DMS53 treated with DMSO at 0.1 percent for 48 hours (cell line): ENCODE measurements at regions not wholly inside any gene's neighbourhood (a gene's known extent, or its start where the extent isn't known, plus 50 kb on each side); places are given as distances from the start of the nearest gene placed in this dataset.
A peak's percentile ranks its signal among the peaks of the same experiment; 100 is the strongest.
"Not testable (repeated sequence)": the region's sequence is repeated elsewhere in the genome, so short reads cannot be mapped to it uniquely, and the experiment has no call there.

Experiments used
- DNase-seq: peaks from one replicate; lab custom pipeline; 2025; ENCODE audit not compliant: unreplicated experiment; lab: John Stamatoyannopoulos, UW

DNA sequence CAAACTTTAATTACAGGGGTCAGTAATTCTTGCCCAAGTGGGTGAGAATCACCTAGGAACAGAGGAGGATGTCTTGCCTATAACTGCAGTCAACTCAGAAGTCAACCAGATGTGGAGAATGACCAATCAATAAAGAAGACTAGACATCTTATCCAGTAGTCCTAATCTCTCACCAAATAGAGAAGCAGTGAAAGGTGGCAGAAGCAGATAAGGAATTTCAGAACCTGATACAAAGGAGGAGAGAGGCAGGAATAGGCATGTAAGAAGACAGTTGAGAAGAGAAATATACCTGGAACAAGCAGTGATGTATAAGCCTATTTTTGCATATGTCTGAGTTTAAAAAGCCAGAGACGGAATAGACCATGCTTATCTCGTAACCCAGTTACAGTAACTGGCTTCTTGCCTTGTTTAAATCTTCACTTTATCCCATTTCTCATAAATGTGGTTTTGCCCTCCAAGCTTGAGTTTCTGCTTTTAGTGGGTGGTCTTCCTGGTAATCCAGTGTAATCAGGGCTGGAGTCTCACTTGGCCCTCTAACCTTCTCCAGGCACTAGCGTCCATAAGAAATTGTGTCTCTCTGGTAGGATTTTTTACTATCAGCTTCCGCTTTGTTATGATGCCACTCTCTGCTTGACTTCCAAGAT lies 401.0 kb downstream of the SUCLG1 start:
- no peak for DNase-seq

DNA sequence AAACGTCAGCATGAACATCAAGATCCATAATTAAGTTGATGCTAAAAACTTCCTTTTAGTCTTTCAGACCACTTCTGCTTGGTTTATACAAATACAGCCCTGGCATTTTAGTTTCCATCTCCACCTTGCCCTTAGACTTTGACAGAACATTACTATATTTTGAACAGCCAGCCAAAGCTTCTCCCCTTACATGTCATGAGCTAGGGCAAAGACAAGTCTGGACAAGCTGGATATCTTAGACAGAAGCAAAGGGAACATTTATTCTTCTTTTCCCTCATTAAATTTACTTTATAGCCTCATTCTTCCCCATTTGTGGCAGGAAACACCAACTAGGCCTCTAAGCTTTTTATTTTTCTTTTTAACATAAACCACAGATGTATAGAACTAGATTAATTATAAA lies 403.3 kb downstream of the SUCLG1 start:
- no peak for DNase-seq

DNA sequence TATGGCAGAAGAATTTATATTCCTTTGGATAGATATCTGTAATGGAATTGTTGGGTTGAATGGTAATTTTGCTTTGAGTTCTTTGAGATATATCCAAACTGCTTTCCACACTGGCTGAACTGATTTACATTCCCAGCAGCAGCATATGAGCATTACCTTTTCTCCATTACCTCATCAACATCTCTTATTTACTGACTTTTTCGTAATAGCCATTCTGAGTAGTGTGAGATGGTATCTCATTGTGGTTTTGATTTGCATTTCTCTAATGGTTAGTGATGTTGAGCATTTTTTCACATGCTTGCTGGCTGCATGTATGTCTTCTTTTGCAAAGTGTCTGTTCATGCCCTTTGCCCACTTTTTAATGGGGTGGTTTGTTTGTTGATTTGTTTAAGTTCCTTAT lies 404.5 kb downstream of the SUCLG1 start:
- DNase-seq, result not testable (repeated sequence)

DNA sequence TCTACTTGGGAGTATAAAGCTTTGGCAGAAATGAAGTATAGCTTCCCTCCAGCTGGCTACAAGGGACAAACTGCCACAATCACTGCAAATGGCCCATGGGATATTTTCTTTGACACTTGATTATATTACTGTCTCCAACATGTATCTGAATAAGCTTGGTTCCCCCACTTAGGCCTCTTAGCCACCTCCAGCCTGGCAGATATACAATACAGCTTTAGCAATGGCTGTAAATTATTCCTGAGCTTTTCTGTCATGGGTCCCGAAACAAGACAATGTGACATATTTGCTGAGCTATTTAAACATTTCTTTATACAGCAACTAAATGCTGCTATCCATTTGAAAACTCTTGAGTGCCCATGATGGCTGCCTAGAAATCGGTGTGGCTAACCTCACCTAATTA lies 406.2 kb downstream of the SUCLG1 start:
- DNase-seq, result no peak

DNA sequence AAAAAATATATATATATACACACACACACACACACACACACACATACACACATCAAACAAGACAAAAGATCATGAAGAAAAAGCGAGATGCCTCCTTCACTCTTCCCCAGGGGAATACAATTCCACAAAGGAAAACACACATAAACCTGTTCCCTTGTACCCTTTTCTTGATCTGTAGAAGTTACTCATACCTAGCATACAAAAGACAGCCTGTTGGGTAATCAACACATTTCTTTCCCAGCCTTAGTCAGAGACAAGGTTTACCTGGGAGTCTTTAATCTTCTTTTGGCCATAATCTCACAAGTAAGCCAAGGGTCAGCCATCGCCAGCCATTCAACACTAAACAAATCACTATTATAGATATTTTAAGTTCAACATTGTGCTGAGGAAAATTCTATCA lies 407.0 kb downstream of the SUCLG1 start:
- no peak for DNase-seq

DNA sequence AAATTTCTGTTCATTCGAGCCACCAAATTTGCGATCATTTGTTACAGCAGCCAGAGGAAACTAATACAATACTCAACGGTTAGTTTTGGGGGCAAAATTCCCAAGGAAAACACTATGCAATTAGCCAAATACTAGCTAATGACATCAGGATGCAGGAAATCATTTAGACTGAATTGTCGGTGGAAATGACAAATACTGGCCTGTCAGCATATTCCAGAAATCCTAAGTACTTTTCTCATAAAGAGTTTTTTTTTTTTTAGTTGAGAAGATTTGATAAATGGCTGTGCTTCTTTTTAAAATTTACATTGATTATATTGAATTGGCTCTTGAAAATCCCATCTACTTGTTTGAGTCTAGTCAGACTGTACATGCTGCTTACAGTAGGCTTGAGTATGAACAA lies 410.1 kb downstream of the SUCLG1 start:
- DNase-seq, result no peak

DNA sequence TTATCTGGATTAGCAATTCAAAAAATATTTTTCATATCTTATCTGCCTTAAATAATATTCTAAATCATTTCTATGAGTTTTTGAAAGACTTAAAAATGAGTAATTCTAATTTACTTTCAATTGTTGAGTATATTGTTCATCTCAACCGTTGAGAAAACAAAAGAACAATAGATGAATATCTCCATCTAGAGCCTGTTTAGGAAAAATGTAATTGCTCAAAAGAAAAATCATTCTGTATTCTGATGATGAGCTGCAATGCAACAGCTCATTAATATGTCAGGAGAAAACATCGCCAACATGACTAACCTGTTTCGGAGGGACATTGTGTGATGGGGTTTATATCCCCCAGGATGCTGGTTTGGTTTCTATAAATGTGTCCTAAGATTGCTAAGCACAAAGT lies 417.6 kb downstream of the SUCLG1 start:
- no peak for DNase-seq

DNA sequence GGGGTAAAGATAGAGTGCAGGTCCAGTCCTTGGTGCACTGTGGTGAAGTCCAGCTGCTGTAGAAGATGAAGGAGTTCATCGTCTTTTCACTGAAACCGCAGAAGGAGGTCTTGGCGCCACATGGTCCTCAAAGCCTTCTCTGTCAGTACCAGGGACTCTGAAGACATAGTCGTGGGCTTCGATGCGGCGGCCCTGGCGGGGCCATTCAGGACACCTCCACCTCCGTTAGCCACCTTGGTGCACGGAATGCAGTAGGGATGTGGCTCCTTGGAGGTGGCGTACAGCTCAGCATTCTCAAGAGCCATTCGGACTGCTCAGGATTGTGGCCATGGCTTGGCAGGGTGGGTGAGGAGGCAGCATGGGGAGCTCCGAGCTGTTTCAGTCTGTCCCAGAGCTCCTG lies 418.8 kb downstream of the SUCLG1 start:
- DNase-seq, result no peak

DNA sequence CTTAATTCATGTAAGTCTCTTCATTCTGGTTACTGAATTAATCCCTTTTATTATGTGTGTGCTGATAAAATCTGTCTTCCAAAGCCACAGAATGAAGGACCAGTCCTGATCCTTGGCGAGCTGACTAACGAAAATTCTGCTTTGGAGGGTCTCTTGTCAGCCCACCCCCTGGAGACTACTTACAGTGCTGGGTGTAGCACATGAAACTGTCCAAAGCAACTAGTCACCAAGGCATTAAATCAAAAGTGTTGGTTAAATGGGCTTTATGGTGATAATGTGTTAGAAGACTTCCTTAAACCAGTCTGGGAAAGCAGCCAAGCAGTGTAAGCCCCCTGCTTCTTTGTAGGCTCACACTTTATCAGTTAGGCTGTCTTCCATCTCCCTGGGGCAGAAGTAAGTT lies 420.2 kb downstream of the SUCLG1 start:
- no peak for DNase-seq

DNA sequence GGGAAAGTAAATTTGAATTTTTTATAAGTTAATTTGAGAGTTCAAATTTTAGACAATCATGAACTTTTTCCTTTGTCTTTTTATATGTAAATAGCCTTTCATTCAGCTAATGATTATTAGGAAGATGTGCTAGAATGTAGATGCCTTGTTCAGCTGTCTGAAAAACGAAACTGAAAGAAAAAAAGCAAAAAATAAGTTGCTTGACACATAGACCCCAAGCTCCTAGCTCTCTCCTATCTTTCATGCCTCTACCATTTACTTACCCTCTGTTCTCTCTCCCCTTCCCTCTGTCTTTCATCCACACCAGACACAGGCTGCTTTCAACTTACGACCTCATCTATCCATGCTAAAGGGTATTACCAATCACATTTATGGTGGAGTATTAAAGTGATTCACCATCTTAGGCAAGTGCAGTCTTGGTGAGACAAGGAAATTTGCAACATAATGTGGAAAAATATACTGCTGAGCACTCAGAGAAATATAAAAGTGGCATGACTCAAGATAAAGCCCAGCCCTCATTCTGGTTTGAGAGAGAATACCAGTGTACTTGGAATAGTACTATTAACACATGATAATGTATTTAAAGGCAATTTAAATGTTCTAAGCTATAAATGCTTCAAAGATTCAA lies 425.6 kb downstream of the SUCLG1 start:
- no peak for DNase-seq

DNA sequence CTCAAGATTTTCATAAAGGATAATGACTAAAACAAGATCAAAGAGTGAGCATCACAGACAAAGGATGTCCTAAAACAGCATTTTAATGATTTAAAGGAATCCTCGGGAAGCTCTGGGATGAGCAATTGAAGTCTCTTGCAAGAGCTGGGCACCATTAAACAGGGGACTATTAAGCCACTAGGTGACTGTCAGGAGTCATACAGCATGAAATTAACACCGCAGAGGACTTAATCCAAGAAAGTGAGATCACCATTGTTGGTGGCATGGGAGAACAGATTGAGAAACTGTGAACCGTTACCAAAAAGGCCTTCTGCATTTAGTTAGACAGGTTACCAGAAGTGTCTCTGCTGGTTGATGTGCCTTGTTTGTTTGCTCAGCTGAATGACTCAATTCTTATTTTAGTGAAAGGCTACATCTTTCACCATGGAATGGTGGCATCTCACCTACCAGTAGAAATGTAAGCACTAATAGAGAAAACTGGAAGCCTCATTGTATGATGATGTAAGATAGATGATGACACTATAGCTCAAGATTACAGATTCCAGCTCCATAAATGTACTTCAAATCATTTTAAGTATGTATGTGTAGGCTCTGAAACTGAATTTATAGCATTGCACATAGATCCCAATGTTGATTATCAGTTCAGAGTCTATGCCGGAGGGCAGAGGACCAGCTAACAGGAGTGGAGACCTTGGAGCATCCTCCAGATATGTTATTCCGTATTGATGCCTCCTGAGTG lies 427.6 kb downstream of the SUCLG1 start:
- DNase-seq, result no peak

DNA sequence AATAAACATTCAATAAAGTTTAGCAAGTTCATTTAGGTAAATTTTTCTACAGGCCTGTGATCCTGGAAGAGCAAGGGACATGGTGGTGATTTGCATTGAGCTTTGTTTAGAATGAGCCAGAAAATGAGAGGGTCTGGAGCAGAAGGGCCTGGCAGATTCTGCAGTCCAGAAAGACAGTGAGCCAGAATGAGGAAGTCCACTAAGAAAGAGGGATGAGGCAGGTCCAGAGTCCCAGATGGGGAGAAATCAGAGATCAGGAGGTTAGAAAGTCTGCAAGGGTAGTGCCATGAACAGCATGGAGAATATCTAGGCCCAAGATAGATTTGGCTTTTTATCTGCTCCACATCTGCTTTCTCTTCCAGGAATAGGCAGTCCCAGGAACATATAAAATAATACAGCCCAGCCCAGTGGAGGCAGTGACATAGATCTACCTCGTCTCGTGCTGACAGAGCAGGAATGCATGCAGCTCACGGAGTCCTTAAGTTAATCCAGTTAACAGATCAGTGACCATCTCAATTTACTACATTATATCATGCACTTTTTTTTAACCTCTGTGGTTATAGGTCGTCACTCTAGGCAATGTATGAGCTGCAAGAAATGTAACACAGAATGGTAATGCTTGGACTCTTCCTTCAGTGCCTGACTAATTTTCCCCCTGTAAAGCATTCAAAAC lies 429.0 kb downstream of the SUCLG1 start:
- no peak for DNase-seq

DNA sequence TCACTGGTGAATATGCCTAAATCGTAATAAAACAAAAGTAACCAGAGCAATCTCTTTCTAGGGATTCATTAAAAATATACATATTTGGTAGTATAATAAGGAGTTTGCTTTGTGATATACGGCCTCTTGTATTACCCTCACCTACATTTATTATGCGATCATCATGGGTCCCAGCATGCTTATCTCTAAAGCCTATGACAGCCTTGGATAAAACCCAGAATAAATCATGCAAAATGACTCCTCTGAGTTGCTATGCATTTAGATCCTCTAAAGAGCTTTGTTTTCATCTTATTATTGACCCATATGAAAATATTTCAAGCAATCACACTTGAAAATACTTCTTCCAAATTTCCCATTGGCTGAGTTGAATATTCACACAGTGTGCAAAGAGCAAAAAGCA lies 432.3 kb downstream of the SUCLG1 start:
- DNase-seq, result no peak

DNA sequence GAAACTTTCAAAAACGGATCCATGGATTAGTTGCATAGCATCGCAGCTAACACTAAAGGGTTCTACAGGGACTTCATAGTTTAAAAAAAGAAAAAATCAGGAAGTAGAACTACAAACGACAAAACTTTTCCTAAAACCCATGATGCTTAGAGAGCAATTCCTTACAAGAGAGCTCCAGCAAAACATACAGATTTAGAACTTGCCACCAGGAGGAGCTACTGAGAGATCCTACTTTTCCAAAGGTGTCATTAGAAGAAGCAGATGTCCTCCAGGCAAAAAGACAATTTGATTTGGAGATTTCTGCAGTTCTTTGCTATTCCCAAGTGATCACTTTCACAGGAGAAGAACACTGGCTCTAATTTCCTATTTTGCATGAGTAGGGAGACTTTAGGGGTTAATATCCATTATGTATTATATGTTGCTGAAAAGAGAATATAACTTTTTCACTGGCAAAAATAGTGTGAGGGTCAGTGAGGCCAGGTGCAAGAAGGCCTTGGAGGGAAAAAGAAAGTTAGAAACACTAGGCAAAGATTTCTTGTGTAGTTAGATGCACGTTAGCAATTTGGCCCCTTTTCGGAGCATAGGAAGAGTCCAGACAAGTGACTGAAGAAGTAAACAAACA lies 436.2 kb downstream of the SUCLG1 start:
- DNase-seq, result peak; percentile 64

DNA sequence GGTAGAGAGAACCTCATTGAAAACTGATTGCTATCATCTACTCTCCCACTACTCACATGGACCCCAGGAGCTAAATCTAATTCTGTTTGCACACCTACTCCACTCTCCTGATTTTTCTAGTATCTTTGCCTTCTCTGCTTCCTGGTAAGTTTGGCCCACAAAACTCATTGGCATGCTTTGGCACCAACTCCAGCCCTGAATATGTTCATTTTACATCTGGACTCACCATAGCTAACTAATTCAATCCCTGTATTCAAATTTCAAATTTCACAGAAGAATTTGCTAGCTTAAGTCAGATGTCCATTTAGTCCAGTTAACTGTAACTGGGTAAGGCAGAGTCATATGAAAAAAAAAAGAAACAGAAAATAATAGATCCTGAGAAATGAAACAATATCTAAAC lies 442.1 kb downstream of the SUCLG1 start:
- no peak for DNase-seq

DNA sequence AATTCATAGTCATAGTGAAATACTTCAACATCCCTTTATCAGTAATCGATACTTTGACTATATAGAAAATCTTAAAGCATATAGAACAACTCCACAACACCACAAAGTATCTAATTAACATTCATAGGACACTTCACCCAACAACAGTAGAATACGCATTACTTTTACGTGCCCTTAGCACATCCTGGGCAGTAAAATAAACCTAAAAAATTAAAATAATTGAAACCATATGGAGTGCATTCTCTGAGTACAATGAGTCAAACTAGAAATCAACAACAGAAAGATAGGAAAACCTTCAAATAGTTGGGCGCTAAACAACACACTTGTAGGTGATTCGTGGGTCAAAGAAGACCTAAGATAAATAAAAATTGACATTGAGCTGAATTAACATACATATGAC lies 442.9 kb downstream of the SUCLG1 start:
- no peak for DNase-seq

DNA sequence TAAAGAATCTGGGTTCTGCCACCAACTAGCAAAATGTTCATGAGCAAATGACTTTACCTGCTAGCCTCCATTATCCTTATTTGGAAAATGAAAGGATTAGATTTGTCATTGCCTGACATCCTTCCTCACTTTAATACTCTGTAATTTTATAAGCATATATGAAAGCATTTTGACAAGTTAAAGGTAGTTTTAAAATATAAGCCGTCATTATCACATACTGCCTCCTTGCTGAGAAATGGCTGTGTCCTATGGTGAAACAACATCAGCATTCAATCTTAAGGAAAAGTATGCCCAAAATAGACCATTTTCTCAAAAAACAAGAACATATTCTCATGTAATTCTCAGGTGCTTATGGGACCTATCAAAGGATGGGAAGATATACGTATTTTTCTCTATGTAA lies 461.2 kb downstream of the SUCLG1 start:
- DNase-seq, result no peak

DNA sequence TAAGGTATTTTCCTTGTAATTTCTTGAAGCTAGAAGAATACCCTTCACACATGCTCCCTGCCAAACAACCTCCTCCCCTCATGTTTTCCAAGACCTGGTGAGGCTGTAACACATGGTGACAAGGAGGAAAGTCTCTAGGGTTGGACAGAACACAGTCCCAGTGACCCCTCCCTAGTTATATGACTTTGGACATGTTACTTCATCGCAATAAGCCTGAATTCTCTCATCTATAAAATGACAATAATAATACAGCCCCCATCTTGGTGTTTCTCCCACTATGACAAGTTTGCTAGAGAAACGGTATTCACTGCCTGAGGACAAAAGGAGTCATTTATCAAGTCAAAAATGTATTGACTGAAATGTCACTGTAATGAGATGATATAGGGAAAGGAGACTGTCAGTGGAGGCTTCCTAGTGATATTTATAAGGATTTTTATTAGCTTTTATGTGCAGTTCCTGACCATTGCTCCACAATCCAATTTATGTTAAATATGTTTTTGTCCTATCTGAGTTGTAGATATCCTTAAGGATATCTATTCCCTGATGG lies 464.4 kb downstream of the SUCLG1 start:
- DNase-seq, result no peak

DNA sequence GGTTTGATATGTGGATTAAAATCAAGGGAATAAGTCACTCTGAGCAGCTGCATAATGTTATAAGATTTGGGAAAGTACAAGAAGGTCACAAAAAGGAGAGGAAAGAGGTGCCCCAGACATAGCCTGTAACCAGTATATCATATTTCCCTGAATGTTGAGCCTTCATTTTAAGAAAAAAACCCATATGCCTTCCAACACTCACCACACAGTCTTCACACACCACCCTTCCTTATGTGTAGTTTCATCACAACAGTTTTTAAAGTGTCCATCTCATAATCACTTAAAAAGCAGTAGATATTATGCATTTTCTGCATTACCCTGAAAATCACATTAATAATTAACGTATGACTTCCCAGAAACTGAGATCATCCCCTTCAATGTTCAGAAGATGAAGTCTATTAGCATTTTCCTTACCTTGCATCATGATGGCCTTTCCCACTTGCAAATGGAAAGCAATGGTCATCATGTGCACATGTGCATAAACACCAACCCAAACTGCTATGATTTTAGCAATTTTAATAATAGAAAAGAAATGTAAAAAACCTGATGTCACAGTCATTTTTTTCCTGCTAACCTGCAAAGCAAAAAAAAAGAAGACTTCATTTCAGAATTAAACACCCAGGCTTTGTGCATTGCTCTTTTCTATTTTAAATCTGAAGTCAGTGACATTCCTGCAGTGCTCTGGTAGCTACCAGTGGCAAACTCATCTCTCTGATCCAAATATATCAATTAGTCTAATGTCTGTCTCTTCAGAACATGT lies 465.0 kb downstream of the SUCLG1 start:
- DNase-seq, result no peak

DNA sequence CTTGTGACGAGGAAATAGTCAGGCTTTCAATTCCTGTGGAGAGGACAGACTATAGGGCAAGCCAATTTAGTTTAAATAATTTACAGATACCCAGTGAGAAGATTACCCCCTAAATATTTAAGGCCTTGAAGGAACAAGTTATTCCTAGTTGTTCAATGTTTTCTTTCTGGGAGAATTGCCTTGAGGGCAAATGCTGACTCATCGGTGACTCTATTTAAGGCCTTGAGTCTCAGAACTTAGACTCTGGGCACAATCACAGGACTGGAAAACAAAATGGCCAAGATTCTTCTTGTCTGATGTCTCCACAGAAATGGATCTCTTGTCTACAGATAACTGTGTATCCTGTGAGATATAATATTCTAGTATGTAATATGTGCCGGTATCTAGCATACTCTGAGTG lies 467.1 kb downstream of the SUCLG1 start:
- DNase-seq, result no peak

DNA sequence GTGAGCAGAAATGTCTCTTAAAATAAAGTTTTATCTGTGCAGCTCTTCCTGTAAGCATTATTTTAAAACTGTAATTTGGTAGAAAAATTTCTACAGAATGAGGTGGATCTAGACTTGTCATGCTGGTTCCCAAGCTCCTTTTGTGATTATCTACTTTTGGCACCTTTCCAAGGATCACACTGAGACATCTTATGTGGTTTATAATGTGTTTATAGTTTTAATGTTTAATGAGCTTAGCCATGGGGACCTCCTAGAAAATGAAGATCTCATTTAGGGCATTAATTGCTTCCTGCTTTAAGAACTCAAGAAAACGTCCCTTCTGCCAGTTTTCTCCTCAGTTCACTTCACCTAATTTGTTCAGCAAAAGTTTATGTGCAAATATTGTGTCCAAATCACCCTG lies 468.4 kb downstream of the SUCLG1 start:
- DNase-seq, result no peak
